HPDE6-E6E7 (cell line): ENCODE measurements at regions not wholly inside any gene's neighbourhood (a gene's known extent, or its start where the extent isn't known, plus 50 kb on each side); places are given as distances from the start of the nearest gene placed in this dataset.
"Not testable (repeated sequence)": the region's sequence is repeated elsewhere in the genome, so short reads cannot be mapped to it uniquely, and the experiment has no call there.

Experiments used
- DNase-seq: peaks from one replicate; pipeline ENCODE4 v3.0.0; 2011; ENCODE audit warnings: missing footprints; ENCODE audit errors: extremely low spot score

GRCh38 chr6:135651964-135652755, 154.6 kb upstream of the AHI1 start:
- DNase-seq = no peak

- DNase-seq = no peak
Observed at GRCh38 chr6:135655055-135655454, 157.5 kb upstream of the AHI1 start.

GRCh38 chr6:135657207-135657606, 159.7 kb upstream of the AHI1 start:
- DNase-seq = no peak

- DNase-seq = no peak
Observed at GRCh38 chr6:135658481-135658880, 160.9 kb upstream of the AHI1 start.

GRCh38 chr6:135658916-135659315, 161.4 kb upstream of the AHI1 start:
- no peak for DNase-seq

- no peak for DNase-seq
Observed at GRCh38 chr6:135664527-135664926, 167.0 kb upstream of the AHI1 start.

- no peak for DNase-seq
Observed at GRCh38 chr6:135665935-135666334, 168.4 kb upstream of the AHI1 start.

GRCh38 chr6:135667691-135668455, 170.3 kb upstream of the AHI1 start:
- no peak for DNase-seq

- no peak for DNase-seq
Observed at GRCh38 chr6:135672256-135672655, 174.7 kb upstream of the AHI1 start.

GRCh38 chr6:135673501-135674309, 176.2 kb upstream of the AHI1 start:
- DNase-seq = no peak

- DNase-seq = no peak
Observed at GRCh38 chr6:135675026-135675425, 176.5 kb upstream of the PDE7B start.

GRCh38 chr6:135675862-135676261, 175.6 kb upstream of the PDE7B start:
- DNase-seq = peak; percentile 27

GRCh38 chr6:135680964-135681913, 170.3 kb upstream of the PDE7B start:
- DNase-seq = no peak

GRCh38 chr6:135686784-135687301, 164.7 kb upstream of the PDE7B start:
- no peak for DNase-seq

- not testable (repeated sequence) for DNase-seq
Observed at GRCh38 chr6:135688476-135688875, 163.0 kb upstream of the PDE7B start.

- DNase-seq = no peak
Observed at GRCh38 chr6:135692426-135692825, 159.1 kb upstream of the PDE7B start.

GRCh38 chr6:135693811-135694370, 157.6 kb upstream of the PDE7B start:
- no peak for DNase-seq

GRCh38 chr6:135699705-135700104, 151.8 kb upstream of the PDE7B start:
- no peak for DNase-seq

- DNase-seq = no peak
Observed at GRCh38 chr6:135701426-135701825, 150.1 kb upstream of the PDE7B start.

GRCh38 chr6:135703007-135703406, 148.5 kb upstream of the PDE7B start:
- DNase-seq = no peak

GRCh38 chr6:135703621-135704020, 147.9 kb upstream of the PDE7B start:
- DNase-seq = no peak
